NT2/D1 (cell line): ENCODE measurements at regions not wholly inside any gene's neighbourhood (a gene's known extent, or its start where the extent isn't known, plus 50 kb on each side); places are given as distances from the start of the nearest gene placed in this dataset.

Source experiments
- YY1 ChIP-seq: IDR thresholded peaks from 2 replicates; pipeline ENCODE4 v1.6.1; 2011; ENCODE audit not compliant: insufficient read length, insufficient read depth
- ZNF274 ChIP-seq: IDR thresholded peaks from 2 replicates; pipeline ENCODE4 v1.6.1; 2011; ENCODE audit warnings: mild to moderate bottlenecking, low read depth, low read length

DNA sequence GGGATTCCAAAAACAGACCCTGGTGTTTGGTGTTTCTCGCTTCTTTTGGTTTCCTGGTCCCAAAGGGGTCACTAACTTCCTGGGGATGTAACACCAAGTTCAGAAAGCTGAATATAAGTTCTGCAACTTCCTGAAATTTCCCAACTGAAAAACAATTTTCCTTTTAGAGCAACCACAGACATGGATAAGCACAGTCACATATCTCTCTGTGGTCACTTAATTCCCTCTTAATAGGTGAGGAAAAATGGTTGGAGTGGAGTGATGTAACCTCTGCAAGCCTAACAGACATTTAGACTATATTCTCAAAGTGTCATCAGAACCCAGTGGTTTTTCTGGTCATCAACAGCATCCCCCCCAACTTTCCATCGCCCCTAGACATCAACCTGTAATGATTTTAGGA lies 135.3 kb downstream of the PRELID2 start:
- TF ChIP-seq ZNF274 (no peak), YY1 (no peak)
